K562 (cell line): ENCODE measurements at regions not wholly inside any gene's neighbourhood (a gene's known extent, or its start where the extent isn't known, plus 50 kb on each side); places are given as distances from the start of the nearest gene placed in this dataset.

Experiments
- ATAC-seq: fragments of 200-7000 bp; cut with Tn5 transposase; 3 replicates; pipeline ENCODE4 v1.9.1; 2020; ENCODE audit warnings: moderate library complexity
- BruUV-seq: library from RNA; stranded (reverse); fragments of 400-500 nt; replicated peaks from 2 replicates; lab custom pipeline; 2021; lab: Mats Ljungman, UMichigan
- CTCF ChIA-PET: fragments of 300-600 bp; formaldehyde crosslinking; extraction: SDS; loops from one replicate; lab custom pipeline; 2021; ENCODE audit warnings: low intra/inter-chr PET ratio; lab: Yijun Ruan, JAX
- POLR2A ChIA-PET: fragments of 300-600, 350-650 bp; sonication (Branson Sonifier 250); formaldehyde crosslinking; extraction: SDS; loops from one replicate; lab custom pipeline; 2021; ENCODE audit warnings: antibody characterized with exemption, inconsistent platforms; lab: Yijun Ruan, JAX
- DNase-seq, 4 experiments: peaks; one replicate each; pipeline versions ENCODE4 v3.0.0 to v3.0.0-alpha.2; 2011 to 2018; ENCODE audit warnings: low spot score in 3 of 4, mixed read lengths in 3 of 4; ENCODE audit errors: extremely low read depth in 1 of 4
- FAIRE-seq: peaks from 2 replicates; lab custom pipeline; 2011; peaks lifted over from hg19 to GRCh38; lab: Jason Lieb, UNC
- H2AFZ ChIP-seq: 2 replicates; pipeline ENCODE4 v1.6.0; 2011; ENCODE audit warnings: low read depth, low read length, control low read depth, inconsistent platforms
- H3K27ac ChIP-seq: fragments of 200-600 bp; 3 replicates; pipeline ENCODE4 v1.8.0; 2011; ENCODE audit warnings: low read depth, mild to moderate bottlenecking, control low read depth, inconsistent platforms, low read length, moderate library complexity, mixed read lengths; ENCODE audit errors: extremely low read depth
- H3K27me3 ChIP-seq, 2 experiments: fragments of 300-600 bp in 1 of 2; 2 replicates in 1 of 2; 3 replicates in 1 of 2; pipeline versions ENCODE4 v1.6.0 to v1.8.0; 2011; ENCODE audit warnings: inconsistent platforms in 2 of 2, low read length in 2 of 2, mild to moderate bottlenecking in 1 of 2, mixed read lengths in 1 of 2, moderate library complexity in 1 of 2; ENCODE audit not compliant: control insufficient read depth in 2 of 2, insufficient read depth in 2 of 2
- H3K36me3 ChIP-seq: fragments of 300-600 bp; 3 replicates; pipeline ENCODE4 v1.8.0; 2011; ENCODE audit warnings: mild to moderate bottlenecking, low read length, inconsistent platforms; ENCODE audit not compliant: control insufficient read depth, insufficient read depth
- H3K4me1 ChIP-seq, 2 experiments: fragments of 200-600 bp in 1 of 2; replicated peaks in 1 of 2; 2 replicates in 1 of 2; 3 replicates in 1 of 2; pipeline versions ENCODE4 v1.5.1 to v1.8.0; 2011; ENCODE audit warnings: inconsistent platforms in 2 of 2, low read length in 2 of 2, mild to moderate bottlenecking in 1 of 2, mixed read lengths in 1 of 2, moderate library complexity in 1 of 2; ENCODE audit not compliant: control insufficient read depth in 2 of 2, insufficient read depth in 2 of 2
- H3K4me2 ChIP-seq: 2 replicates; pipeline ENCODE4 v1.6.1; 2011; ENCODE audit warnings: low read length, control low read depth, inconsistent platforms, mixed read lengths; ENCODE audit not compliant: insufficient read depth
- H3K4me3 ChIP-seq: fragments of 200-600 bp; sonication (generic), shearing (Covaris generic); 2 replicates; pipeline ENCODE4 v1.5.1; 2016; ENCODE audit warnings: control low read depth, inconsistent platforms
- H3K79me2 ChIP-seq: fragments of 200-600 bp; 3 replicates; pipeline ENCODE4 v1.8.0; 2011; ENCODE audit warnings: low read length, inconsistent platforms; ENCODE audit not compliant: control insufficient read depth, insufficient read depth
- H3K9ac ChIP-seq, 2 experiments: 2 replicates each; pipeline versions ENCODE4 v1.6.0 to v1.6.1; 2011; ENCODE audit warnings: low read depth in 2 of 2, low read length in 2 of 2, control low read depth in 1 of 2, inconsistent platforms in 1 of 2, mild to moderate bottlenecking in 1 of 2, mixed read lengths in 1 of 2; ENCODE audit not compliant: insufficient read depth in 1 of 2
- H3K9me1 ChIP-seq: one replicate; pipeline ENCODE4 v1.6.0; 2011; ENCODE audit warnings: inconsistent platforms, mild to moderate bottlenecking, low read length, moderate library complexity; ENCODE audit not compliant: control insufficient read depth, insufficient read depth
- H3K9me3 ChIP-seq: replicated peaks from 2 replicates; pipeline ENCODE4 v1.5.1; 2011; ENCODE audit warnings: low read depth, low read length, inconsistent platforms; ENCODE audit not compliant: control insufficient read depth, insufficient read depth
- H4K20me1 ChIP-seq: replicated peaks from 2 replicates; pipeline ENCODE4 v1.6.1; 2011; ENCODE audit warnings: low read length, inconsistent platforms, mixed read lengths; ENCODE audit not compliant: control insufficient read depth, insufficient read depth
- PRMT5 ChIP-seq: sonication (generic); formaldehyde crosslinking; IDR thresholded peaks from 2 replicates; pipeline ENCODE4 v1.5.0; 2020; ENCODE audit warnings: missing genetic modification reagents
- SMARCB1 ChIP-seq: IDR thresholded peaks from 2 replicates; pipeline ENCODE4 v1.6.1; 2011; ENCODE audit warnings: improper control_type of control experiment, low read depth; ENCODE audit not compliant: insufficient read length
- STAT6 ChIP-seq: sonication (generic); formaldehyde crosslinking; IDR thresholded peaks from 2 replicates; pipeline ENCODE4 v1.8.1; 2023; ENCODE audit warnings: mild to moderate bottlenecking, missing genetic modification reagents
- TSC22D4 ChIP-seq: fragments of 450-650 bp; IDR thresholded peaks from 2 replicates; pipeline ENCODE4 v1.6.1; 2016; ENCODE audit warnings: missing genetic modification characterization, missing biosample characterization, control low read depth
- ZNF174 ChIP-seq: fragments of 250-450 bp; sonication (Bioruptor Pico); IDR thresholded peaks from 2 replicates; pipeline ENCODE4 v1.4.0; 2020; ENCODE audit warnings: mild to moderate bottlenecking
- WGBS: fragments of 100-300 bp; shearing (Covaris generic); methylation state at CpG from one replicate; pipeline ENCODE4 v1.1.6; 2016; ENCODE audit warnings: low coverage, mixed read lengths; ENCODE audit not compliant: insufficient coverage; ENCODE audit errors: missing lambda C conversion rate; 5-methylcytosine and 5-hydroxymethylcytosine counted together
- in situ Hi-C: fragments of 300-500 bp; cut with MboI; formaldehyde crosslinking; loops from 4 replicates; pipeline ENCODE4 v1.15.0; 2018; ENCODE audit warnings: inconsistent platforms, mixed read lengths
- intact Hi-C: fragments of 100-400 bp; cut with micrococcal nuclease; formaldehyde crosslinking; loops from 2 replicates; pipeline ENCODE4 v1.14.2; 2022

GRCh38 chr6:132887204-132887603 is 72.8 kb downstream of the RPS12 start:
- Histone ChIP-seq H3K9me1 (no peaks in the 10 kb centered on the region), H4K20me1 (no peaks in the 10 kb centered on the region), H2AFZ (no peak overlapping the region), H3K36me3 (no peaks in the 10 kb centered on the region), H3K9me3 (no peaks in the 10 kb centered on the region), H3K4me1 (no peaks in the 10 kb centered on the region), H3K9ac (no peak overlapping the region), H3K4me2 (no peak overlapping the region), H3K4me3 (no peak overlapping the region), H3K27ac (no peak overlapping the region), H3K27me3 (no peaks in the 10 kb centered on the region; a peak in 1 of 5 replicates), H3K79me2 (no peaks in the 10 kb centered on the region)
- TF ChIP-seq PRMT5: no peak
- no peak for TF ChIP-seq SMARCB1
- TF ChIP-seq TSC22D4 (tag): no peak
- no peak for TF ChIP-seq ZNF174 (CRISPR knock-in tag)
- no peak for TF ChIP-seq STAT6 (CRISPR knock-in tag)
- no peak for DNase-seq
- ATAC-seq: no peak
- no peak for FAIRE-seq
- in situ Hi-C loops (no loop called here), intact Hi-C loops (no loop called here)
- POLR2A ChIA-PET: no interaction called here
- no TSS peak for BruUV-seq
- WGBS: 0% methylated on average over 1 of the region's 1 CpG
- CTCF ChIA-PET: no interaction called here
